ENCODE measurements at regions not wholly inside any gene's neighbourhood (a gene's known extent, or its start where the extent isn't known, plus 50 kb on each side); places are given as distances from the start of the nearest gene placed in this dataset.

DNA sequence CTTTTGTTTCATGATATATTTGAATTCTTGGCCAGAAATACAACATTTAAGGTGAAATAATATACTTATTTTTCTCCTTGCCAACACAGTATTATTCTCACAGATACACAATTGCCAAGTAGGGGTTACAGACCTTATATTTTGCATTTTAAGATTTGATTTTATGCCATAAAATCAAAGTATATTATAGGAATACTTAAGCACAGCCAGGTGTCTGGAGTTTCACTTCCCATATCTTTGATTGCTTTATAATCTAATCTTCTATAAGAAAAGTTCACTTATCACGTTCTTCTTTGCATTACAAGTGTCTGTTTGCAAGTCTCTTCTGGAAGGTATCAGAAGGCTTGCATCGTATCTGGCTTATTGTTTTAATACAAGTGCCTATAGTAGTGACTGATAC, 327.7 kb upstream of the MANEA start:
- TF ChIP-seq, protein P1, sequence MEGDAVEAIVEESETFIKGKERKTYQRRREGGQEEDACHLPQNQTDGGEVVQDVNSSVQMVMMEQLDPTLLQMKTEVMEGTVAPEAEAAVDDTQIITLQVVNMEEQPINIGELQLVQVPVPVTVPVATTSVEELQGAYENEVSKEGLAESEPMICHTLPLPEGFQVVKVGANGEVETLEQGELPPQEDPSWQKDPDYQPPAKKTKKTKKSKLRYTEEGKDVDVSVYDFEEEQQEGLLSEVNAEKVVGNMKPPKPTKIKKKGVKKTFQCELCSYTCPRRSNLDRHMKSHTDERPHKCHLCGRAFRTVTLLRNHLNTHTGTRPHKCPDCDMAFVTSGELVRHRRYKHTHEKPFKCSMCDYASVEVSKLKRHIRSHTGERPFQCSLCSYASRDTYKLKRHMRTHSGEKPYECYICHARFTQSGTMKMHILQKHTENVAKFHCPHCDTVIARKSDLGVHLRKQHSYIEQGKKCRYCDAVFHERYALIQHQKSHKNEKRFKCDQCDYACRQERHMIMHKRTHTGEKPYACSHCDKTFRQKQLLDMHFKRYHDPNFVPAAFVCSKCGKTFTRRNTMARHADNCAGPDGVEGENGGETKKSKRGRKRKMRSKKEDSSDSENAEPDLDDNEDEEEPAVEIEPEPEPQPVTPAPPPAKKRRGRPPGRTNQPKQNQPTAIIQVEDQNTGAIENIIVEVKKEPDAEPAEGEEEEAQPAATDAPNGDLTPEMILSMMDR (IDR thresholded peaks at IDR 0.05), result no peak
- no peak for TF ChIP-seq POLR2A (IDR thresholded peaks at IDR 0.05)
